Endothelial cell of umbilical vein (primary cell): ENCODE measurements at regions not wholly inside any gene's neighbourhood (a gene's known extent, or its start where the extent isn't known, plus 50 kb on each side); places are given as distances from the start of the nearest gene placed in this dataset.

Experiments used
- BruUV-seq: library from RNA; stranded (reverse); fragments of 400-500 nt; replicated peaks from 2 replicates; lab custom pipeline; 2021; lab: Mats Ljungman, UMichigan
- CTCF ChIA-PET: fragments of 300-600, 350-600 bp; sonication (Branson Sonifier 250); formaldehyde crosslinking; loops from one replicate; lab custom pipeline; 2021; ENCODE audit warnings: antibody characterized with exemption, inconsistent platforms; lab: Charles Lee
- POLR2A ChIA-PET: fragments of 300-600, 350-600 bp; sonication (Branson Sonifier 250); formaldehyde crosslinking; loops from one replicate; lab custom pipeline; 2021; ENCODE audit warnings: antibody characterized with exemption, inconsistent platforms; lab: Charles Lee
- DNase-seq: peaks from one replicate; pipeline ENCODE4 v3.0.0-alpha.2; 2011; ENCODE audit warnings: low read depth, low spot score
- FAIRE-seq: peaks from 2 replicates; lab custom pipeline; 2011; peaks lifted over from hg19 to GRCh38; lab: Jason Lieb, UNC
- H2AFZ ChIP-seq: 2 replicates; pipeline ENCODE4 v1.6.0; 2012; ENCODE audit warnings: low read depth, low read length, control low read depth, inconsistent platforms
- H3K27ac ChIP-seq: 2 replicates; pipeline ENCODE4 v1.5.1; 2011; ENCODE audit warnings: low read depth, mild to moderate bottlenecking, control low read depth, low read length, moderate library complexity; ENCODE audit not compliant: insufficient read depth
- H3K27me3 ChIP-seq, 2 experiments: 2 replicates each; pipeline versions ENCODE4 v1.6.0 to v1.6.1; 2011; ENCODE audit warnings: low read length in 2 of 2, mixed read lengths in 1 of 2; ENCODE audit not compliant: control insufficient read depth in 2 of 2, insufficient read depth in 2 of 2
- H3K36me3 ChIP-seq, 2 experiments: 2 replicates in 1 of 2; 3 replicates in 1 of 2; pipeline ENCODE4 v1.5.1; 2011; ENCODE audit warnings: low read length in 2 of 2, mild to moderate bottlenecking in 1 of 2, moderate library complexity in 1 of 2; ENCODE audit not compliant: control insufficient read depth in 2 of 2, insufficient read depth in 2 of 2; ENCODE audit errors: extremely low read depth in 1 of 2
- H3K4me1 ChIP-seq: 3 replicates; pipeline ENCODE4 v1.5.1; 2011; ENCODE audit warnings: mild to moderate bottlenecking, low read length; ENCODE audit not compliant: control insufficient read depth, insufficient read depth; ENCODE audit errors: extremely low read depth
- H3K4me2 ChIP-seq: 2 replicates; pipeline ENCODE4 v1.6.1; 2011; ENCODE audit warnings: low read length, control low read depth, mixed read lengths; ENCODE audit not compliant: insufficient read depth
- H3K4me3 ChIP-seq, 3 experiments: fragments of 200-600 bp in 1 of 3; sonication (generic), shearing (Covaris generic) in 1 of 3; replicated peaks in 1 of 3; 2 replicates each; pipeline ENCODE4 v1.5.1; 2011 to 2016; ENCODE audit warnings: control low read depth in 3 of 3, low read length in 3 of 3, mild to moderate bottlenecking in 2 of 3, inconsistent platforms in 1 of 3, low read depth in 1 of 3, moderate library complexity in 1 of 3; ENCODE audit not compliant: insufficient read depth in 1 of 3
- H3K79me2 ChIP-seq: 2 replicates; pipeline ENCODE4 v1.6.0; 2012; ENCODE audit warnings: low read length, inconsistent platforms; ENCODE audit not compliant: control insufficient read depth, insufficient read depth
- H3K9ac ChIP-seq: replicated peaks from 2 replicates; pipeline ENCODE3; 2011; ENCODE audit warnings: low read length, control low read depth; ENCODE audit not compliant: insufficient read depth; ENCODE audit errors: extremely low read depth
- H3K9me1 ChIP-seq: replicated peaks from 3 replicates; pipeline ENCODE4 v1.6.0; 2011; ENCODE audit warnings: mild to moderate bottlenecking, low read length; ENCODE audit not compliant: control insufficient read depth, insufficient read depth; ENCODE audit errors: extremely low read depth
- H3K9me3 ChIP-seq: replicated peaks from 2 replicates; pipeline ENCODE4 v1.5.1; 2012; ENCODE audit warnings: low read length, inconsistent platforms; ENCODE audit not compliant: control insufficient read depth, insufficient read depth
- H4K20me1 ChIP-seq: replicated peaks from 2 replicates; pipeline ENCODE3; 2011; ENCODE audit warnings: mild to moderate bottlenecking, low read length; ENCODE audit not compliant: control insufficient read depth, insufficient read depth; ENCODE audit errors: extremely low read depth
- EZH2 ChIP-seq: IDR thresholded peaks from 2 replicates; pipeline ENCODE4 v1.6.1; 2012; ENCODE audit warnings: borderline replicate concordance, low read depth, mild to moderate bottlenecking, moderate library complexity, low read length, inconsistent platforms; ENCODE audit not compliant: severe bottlenecking
- FOS ChIP-seq: IDR thresholded peaks from 2 replicates; pipeline ENCODE4 v1.6.1; 2011; ENCODE audit warnings: mild to moderate bottlenecking, low read length, moderate library complexity, borderline replicate concordance; ENCODE audit not compliant: insufficient read depth
- GATA2 ChIP-seq: IDR thresholded peaks from 2 replicates; pipeline ENCODE4 v1.7.0; 2011; ENCODE audit warnings: low read depth, mild to moderate bottlenecking, moderate library complexity, mixed read lengths, low read length; ENCODE audit not compliant: insufficient read length, insufficient read depth
- JUN ChIP-seq: IDR thresholded peaks from 2 replicates; pipeline ENCODE4 v1.6.1; 2011; ENCODE audit warnings: borderline replicate concordance, low read depth; ENCODE audit not compliant: insufficient read length, insufficient read depth
- MYC ChIP-seq: IDR thresholded peaks from one replicate; pipeline ENCODE4 v1.6.1; 2011; ENCODE audit warnings: mild to moderate bottlenecking, low read depth, low read length
- POLR2A ChIP-seq: IDR thresholded peaks from 2 replicates; pipeline ENCODE4 v1.6.1; 2012; ENCODE audit warnings: low read depth, mild to moderate bottlenecking, control low read depth, low read length
- POLR2AphosphoS5 ChIP-seq: IDR thresholded peaks from 2 replicates; pipeline ENCODE4 v1.6.1; 2012; ENCODE audit warnings: low read depth, mild to moderate bottlenecking, control low read depth, low read length, moderate library complexity; ENCODE audit not compliant: insufficient read depth
- dilution Hi-C: fragments of 300-500 bp; cut with MboI; formaldehyde crosslinking; loops from one replicate; pipeline ENCODE4 v1.15.0; 2019; ENCODE audit warnings: low sequenced_read_pairs; ENCODE audit not compliant: extremely low pct_ligation_motif_present
- intact Hi-C: fragments of 100-400 bp; cut with micrococcal nuclease; formaldehyde crosslinking; loops from one replicate; pipeline ENCODE4 v1.10.0; 2022
- TF ChIP-seq, protein P1 (sequence below): IDR thresholded peaks from 2 replicates; pipeline ENCODE4 v1.6.1; 2011; ENCODE audit not compliant: insufficient read depth, insufficient read length
- TF ChIP-seq, protein P2 (sequence below), 2 donors: IDR thresholded peaks; 1 replicate in 1 of 2; 2 replicates in 1 of 2; pipeline ENCODE4 v1.5.1; 2011; ENCODE audit warnings: low read length in 2 of 2, mild to moderate bottlenecking in 2 of 2, moderate library complexity in 2 of 2, control low read depth in 1 of 2, inconsistent platforms in 1 of 2, low read depth in 1 of 2; ENCODE audit not compliant: insufficient read depth in 1 of 2; ENCODE audit errors: extremely low read depth in 1 of 2

DNA sequence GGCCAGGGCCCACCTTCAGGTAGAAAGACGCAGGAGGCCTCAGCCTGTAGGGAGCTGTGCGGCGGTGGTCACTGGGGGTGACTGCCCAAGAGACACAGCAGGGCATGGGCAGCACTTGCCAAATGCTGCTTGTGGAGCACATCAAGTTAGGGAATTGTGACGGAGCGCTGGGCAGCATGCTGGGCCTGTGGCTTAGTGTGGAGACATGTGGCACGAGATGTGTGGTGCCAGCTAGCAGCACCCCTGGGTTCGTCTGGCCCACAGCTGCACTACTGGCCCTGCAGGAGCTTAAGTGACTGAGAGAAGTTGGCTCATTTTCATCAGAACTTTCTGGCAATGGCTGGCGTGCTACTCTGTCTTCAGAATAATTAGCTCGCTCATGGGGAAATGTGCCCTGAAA lies 213.1 kb upstream of the SYNDIG1 start:
- Histone ChIP-seq H3K36me3 (no peaks in the 10 kb centered on the region), H3K9me3 (no peaks in the 10 kb centered on the region), H3K4me1 (no peaks in the 10 kb centered on the region), H2AFZ (no peak overlapping the region), H3K27me3 (no peaks in the 10 kb centered on the region), H3K9me1 (no peaks in the 10 kb centered on the region), H3K79me2 (no peaks in the 10 kb centered on the region), H4K20me1 (no peaks in the 10 kb centered on the region), H3K9ac (no peak overlapping the region), H3K4me3 (no peak overlapping the region), H3K4me2 (no peak overlapping the region), H3K27ac (no peak overlapping the region)
- TF ChIP-seq MYC (no peak), EZH2 (no peak), GATA2 (no peak), FOS (no peak), POLR2AphosphoS5 (no peak), JUN (no peak), POLR2A (no peak)
- TF ChIP-seq, protein P1, sequence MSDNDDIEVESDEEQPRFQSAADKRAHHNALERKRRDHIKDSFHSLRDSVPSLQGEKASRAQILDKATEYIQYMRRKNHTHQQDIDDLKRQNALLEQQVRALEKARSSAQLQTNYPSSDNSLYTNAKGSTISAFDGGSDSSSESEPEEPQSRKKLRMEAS, result no peak
- TF ChIP-seq, protein P2, sequence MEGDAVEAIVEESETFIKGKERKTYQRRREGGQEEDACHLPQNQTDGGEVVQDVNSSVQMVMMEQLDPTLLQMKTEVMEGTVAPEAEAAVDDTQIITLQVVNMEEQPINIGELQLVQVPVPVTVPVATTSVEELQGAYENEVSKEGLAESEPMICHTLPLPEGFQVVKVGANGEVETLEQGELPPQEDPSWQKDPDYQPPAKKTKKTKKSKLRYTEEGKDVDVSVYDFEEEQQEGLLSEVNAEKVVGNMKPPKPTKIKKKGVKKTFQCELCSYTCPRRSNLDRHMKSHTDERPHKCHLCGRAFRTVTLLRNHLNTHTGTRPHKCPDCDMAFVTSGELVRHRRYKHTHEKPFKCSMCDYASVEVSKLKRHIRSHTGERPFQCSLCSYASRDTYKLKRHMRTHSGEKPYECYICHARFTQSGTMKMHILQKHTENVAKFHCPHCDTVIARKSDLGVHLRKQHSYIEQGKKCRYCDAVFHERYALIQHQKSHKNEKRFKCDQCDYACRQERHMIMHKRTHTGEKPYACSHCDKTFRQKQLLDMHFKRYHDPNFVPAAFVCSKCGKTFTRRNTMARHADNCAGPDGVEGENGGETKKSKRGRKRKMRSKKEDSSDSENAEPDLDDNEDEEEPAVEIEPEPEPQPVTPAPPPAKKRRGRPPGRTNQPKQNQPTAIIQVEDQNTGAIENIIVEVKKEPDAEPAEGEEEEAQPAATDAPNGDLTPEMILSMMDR (IDR thresholded peaks at IDR 0.05; ENCODE audit: extremely low read depth in 1 of 2, insufficient read depth in 1 of 2, low read depth in 1 of 2, low read length in 2 of 2), result no peak
- BruUV-seq, result no TSS peak
- dilution Hi-C loops, result no loop called here
- DNase-seq, result no peak
- ChIA-PET POLR2A (no interaction called here), CTCF (no interaction called here)
- FAIRE-seq, result no peak
- intact Hi-C loops, result no loop called here
